ENCODE measurements at regions not wholly inside any gene's neighbourhood (a gene's known extent, or its start where the extent isn't known, plus 50 kb on each side); places are given as distances from the start of the nearest gene placed in this dataset.
A peak's percentile ranks its signal among the peaks of the same experiment; 100 is the strongest.

DNA sequence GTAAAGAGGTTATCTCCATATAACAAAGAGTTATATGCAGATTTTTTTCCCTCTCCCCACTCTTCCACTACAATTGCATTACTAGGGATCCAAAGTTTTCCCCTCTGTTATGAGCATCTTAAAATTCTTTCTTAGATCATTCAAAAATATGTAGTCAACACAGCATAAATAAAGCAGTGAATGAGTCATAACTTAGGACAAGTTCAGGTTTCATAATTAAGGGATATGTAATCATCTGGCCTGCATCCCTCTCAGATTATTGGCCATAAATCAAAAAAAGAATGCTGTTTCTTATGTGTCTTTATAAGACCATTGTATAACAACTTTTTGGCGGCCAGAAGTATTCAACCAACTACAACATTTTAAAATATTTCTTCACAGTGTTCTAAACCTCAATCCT is 1526.1 kb downstream of the KCNT2 start:
- TF ChIP-seq, protein P1, sequence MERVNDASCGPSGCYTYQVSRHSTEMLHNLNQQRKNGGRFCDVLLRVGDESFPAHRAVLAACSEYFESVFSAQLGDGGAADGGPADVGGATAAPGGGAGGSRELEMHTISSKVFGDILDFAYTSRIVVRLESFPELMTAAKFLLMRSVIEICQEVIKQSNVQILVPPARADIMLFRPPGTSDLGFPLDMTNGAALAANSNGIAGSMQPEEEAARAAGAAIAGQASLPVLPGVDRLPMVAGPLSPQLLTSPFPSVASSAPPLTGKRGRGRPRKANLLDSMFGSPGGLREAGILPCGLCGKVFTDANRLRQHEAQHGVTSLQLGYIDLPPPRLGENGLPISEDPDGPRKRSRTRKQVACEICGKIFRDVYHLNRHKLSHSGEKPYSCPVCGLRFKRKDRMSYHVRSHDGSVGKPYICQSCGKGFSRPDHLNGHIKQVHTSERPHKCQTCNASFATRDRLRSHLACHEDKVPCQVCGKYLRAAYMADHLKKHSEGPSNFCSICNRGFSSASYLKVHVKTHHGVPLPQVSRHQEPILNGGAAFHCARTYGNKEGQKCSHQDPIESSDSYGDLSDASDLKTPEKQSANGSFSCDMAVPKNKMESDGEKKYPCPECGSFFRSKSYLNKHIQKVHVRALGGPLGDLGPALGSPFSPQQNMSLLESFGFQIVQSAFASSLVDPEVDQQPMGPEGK (CRISPR knock-in tag; IDR thresholded peaks at IDR 0.05; ENCODE audit: borderline replicate concordance) = no peak
- TF ChIP-seq ZNF70 (CRISPR knock-in tag; IDR thresholded peaks at IDR 0.05) = no peak
- no peak for TF ChIP-seq ZFP30 (CRISPR knock-in tag; IDR thresholded peaks at IDR 0.05)
- no peak for TF ChIP-seq TCF4 (CRISPR knock-in tag; IDR thresholded peaks at IDR 0.05; ENCODE audit: borderline replicate concordance)
- no peak for TF ChIP-seq RARB (CRISPR knock-in tag; IDR thresholded peaks at IDR 0.05)
- TF ChIP-seq, protein P2, sequence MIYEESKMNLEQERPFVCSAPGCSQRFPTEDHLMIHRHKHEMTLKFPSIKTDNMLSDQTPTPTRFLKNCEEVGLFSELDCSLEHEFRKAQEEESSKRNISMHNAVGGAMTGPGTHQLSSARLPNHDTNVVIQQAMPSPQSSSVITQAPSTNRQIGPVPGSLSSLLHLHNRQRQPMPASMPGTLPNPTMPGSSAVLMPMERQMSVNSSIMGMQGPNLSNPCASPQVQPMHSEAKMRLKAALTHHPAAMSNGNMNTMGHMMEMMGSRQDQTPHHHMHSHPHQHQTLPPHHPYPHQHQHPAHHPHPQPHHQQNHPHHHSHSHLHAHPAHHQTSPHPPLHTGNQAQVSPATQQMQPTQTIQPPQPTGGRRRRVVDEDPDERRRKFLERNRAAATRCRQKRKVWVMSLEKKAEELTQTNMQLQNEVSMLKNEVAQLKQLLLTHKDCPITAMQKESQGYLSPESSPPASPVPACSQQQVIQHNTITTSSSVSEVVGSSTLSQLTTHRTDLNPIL (CRISPR knock-in tag; IDR thresholded peaks at IDR 0.05; ENCODE audit: low read depth) = no peak
- TF ChIP-seq, protein P3, sequence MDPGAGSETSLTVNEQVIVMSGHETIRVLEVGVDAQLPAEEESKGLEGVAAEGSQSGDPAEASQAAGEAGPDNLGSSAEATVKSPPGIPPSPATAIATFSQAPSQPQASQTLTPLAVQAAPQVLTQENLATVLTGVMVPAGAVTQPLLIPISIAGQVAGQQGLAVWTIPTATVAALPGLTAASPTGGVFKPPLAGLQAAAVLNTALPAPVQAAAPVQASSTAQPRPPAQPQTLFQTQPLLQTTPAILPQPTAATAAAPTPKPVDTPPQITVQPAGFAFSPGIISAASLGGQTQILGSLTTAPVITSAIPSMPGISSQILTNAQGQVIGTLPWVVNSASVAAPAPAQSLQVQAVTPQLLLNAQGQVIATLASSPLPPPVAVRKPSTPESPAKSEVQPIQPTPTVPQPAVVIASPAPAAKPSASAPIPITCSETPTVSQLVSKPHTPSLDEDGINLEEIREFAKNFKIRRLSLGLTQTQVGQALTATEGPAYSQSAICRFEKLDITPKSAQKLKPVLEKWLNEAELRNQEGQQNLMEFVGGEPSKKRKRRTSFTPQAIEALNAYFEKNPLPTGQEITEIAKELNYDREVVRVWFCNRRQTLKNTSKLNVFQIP (CRISPR knock-in tag; IDR thresholded peaks at IDR 0.05; ENCODE audit: borderline replicate concordance, low read depth) = no peak
- peak; percentile 90 for TF ChIP-seq ZC3H10 (CRISPR knock-in tag; IDR thresholded peaks at IDR 0.05)
- TF ChIP-seq ZNF565 (CRISPR knock-in tag; conservative IDR thresholded peaks at IDR 0.05; ENCODE audit: low read depth) = no peak
